ENCODE measurements at regions not wholly inside any gene's neighbourhood (a gene's known extent, or its start where the extent isn't known, plus 50 kb on each side); places are given as distances from the start of the nearest gene placed in this dataset.
A peak's percentile ranks its signal among the peaks of the same experiment; 100 is the strongest.
"Not testable (repeated sequence)": the region's sequence is repeated elsewhere in the genome, so short reads cannot be mapped to it uniquely, and the experiment has no call there.

DNA sequence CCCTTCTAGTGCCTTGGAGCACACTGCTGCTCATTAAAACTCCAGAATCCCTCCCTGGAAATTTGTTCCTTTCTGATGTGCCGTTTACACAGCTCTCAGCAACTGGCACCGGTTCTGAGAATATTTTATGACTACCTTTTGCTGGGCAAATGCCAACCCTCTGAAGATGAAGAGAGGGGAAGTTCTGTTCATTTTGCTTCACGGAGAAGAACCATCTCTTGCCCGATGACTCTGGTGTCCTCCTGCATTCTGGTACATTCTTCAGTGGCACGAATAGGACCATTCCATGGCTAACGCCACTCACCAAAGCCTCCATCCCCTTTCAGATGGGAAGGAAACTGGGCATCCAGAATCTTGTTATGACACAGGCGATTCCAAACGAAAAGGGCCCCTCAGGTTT is 96.2 kb upstream of the SIM2 start:
- no peak for DNase-seq

DNA sequence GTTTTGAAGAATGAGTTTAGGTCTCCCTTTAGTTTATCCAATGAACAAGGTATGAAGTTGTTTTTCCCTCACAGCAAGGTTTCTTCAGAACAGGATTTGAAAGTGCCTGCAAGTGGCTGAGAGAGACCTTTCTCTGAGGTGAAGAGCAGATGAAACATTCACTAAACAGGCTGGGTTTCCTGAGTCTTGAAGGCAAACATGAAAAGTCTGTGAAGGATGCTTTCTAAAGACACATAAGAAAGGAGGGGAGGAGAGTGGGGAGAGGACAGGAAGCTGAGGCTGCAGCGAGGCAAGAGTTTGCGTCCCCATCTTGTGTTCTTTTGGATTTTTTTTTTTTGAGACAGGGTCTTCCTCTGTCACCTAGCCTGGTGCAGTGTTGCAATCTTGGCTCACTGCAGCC is 95.7 kb upstream of the SIM2 start:
- no peak for DNase-seq

DNA sequence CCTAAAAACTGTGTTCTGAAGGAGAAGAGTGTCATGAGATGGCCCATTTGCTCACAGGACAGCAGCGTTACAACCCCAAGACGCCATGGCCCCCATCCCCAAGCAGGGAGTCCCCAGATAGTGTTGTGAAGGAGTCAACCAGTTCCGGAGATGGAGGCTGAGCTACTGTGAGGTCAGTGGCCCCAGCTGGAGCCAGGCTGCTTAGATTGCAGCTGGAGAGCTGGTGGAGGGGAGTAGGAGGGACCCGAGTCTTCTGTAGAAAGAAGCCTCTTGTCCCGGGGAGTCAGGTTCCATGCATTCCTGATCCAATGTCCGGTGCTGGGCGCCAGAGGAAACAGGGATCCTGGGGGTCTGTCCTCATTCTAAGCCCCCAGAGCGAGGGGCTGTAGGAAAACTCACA is 93.5 kb upstream of the SIM2 start:
- no peak for DNase-seq

DNA sequence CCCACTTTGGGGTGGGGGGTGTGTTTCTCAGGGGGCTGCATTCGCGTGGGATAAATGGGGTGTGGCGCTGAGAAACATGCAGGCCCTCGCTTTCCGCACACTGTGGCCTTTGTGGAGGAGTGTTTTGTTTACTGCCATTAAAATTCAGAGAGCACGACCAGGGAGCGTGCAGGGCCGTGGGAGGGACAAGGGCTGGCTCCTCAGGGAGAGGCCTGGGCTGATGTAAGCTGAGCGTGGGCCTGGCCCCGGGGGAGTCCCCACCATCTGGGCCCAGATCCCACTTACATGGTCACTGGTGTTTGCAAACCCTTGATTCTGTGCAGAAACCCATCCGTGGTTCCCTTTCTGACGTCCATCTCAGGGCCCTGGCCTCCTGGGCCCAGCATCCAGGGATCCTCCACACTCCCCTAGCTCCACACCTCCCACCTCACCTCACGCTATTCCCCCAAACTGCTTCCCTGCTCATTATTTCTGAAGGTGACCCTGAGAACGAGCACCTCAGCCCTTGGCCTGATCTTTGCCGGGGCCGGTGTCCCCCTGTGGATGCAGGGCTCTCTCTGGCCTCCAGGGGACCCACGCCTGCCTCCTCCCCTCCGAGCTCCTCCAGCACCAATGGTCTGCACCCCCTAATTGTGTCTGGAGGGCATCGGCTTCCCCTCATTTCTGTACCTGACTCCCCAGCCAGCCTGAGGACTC is 92.5 kb upstream of the SIM2 start:
- no peak for DNase-seq

DNA sequence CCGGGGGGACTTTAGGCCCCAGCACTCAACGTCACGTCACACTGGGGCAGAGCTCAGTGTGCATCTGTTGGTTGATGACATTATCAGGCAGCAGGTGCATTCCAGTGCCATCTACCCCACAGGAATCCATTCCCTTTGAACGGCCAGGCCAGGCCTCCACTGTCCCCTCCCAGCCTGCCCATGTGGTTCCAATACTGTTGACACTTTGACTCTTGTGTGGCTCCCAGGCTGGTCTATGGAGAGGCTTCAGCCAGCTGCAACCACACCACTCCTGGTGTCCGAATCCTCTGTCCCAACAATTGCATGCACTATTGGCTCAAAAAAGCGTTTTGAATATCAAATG is 92.0 kb upstream of the SIM2 start:
- DNase-seq, result no peak

DNA sequence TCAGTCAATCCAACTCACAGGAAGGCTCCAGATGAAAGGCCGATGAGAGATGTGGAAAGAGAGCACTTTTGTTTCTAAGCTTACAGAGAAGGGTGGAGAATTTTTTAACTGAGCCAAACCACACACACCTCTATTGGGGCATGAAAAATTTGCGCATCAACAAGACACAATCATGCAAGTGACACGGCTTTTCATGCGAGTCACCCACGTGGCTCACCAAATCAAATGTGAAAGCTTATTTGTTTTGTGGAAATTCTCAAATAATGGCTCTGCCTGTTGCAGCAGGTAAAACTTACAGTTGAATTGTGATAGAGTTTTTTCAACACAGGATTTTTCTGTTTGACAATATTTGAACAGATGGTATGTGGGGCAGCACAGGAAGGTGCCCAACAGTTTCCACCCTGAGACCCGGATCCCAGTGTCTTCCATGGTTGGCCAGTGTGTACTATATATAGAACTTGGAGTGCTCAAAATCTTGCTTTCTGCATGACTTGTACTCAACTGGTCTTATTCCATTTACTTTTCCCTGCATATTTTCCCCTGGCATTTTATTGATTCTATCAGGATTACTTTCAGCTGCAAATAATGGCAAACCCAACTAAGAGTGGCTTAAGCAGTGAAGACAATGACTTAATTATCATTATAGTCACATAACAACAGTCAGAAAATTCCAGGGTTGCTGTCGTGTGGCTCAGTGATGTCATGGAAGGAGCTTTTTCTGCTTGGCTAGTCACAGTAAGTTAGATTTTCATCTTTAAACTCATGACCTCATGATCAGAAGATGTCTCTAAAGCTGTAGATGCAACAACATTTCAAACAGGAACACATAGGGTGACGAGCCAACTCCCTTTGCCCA is 90.6 kb upstream of the SIM2 start:
- DNase-seq, result no peak

DNA sequence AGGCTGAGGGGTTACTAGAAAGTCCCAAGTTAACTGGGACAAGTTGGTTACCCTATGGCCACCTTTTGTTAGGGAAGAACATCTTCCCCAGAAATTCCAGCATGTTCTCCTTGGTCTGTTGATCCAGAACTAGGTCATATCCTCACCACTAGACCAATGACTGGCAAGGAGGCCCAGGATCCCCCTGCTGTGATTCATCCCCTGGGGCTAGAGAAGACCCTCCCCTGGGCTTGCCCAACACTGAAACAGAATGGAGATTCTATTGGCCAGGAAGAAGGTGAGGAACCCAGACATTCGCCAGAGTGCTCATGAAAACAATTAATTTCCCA is 90.1 kb upstream of the SIM2 start:
- no peak for DNase-seq

DNA sequence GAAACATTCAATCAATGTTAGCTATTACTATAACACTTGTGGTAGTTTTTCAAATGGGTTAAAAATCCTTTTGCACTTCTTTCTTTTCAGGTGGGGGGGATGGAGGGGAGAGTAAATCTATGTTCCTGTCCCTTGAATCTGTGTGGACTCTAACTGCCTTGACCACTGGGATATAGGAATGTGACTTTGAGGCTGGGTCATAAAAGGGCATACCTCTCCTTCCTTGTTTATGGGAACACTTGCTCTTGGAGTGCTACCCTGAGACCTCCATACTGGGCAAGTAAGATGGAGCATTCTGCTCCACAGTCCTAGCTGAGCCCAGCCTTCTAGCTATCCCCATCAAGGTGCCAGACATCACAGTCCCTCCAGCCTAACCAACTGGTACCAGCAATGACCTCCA is 89.3 kb upstream of the SIM2 start:
- DNase-seq, result no peak

DNA sequence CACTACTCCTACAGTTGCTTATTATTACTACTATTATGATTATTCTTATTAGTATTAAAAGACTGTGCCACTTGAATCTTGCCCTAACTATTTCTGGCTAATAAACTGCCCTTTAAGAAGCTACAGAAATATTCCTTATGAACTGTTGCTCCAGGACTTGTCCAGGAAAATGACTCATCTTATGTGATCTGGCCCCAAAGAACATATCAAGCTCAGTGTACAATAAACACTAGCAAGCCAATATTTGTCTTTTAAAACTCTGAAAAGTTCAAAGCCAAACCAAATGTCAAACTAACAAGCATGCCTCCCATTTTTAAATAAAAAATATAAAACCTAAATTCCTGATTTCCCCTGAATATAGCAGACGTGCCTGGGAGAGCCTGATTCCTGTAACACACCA is 88.7 kb upstream of the SIM2 start:
- no peak for DNase-seq

DNA sequence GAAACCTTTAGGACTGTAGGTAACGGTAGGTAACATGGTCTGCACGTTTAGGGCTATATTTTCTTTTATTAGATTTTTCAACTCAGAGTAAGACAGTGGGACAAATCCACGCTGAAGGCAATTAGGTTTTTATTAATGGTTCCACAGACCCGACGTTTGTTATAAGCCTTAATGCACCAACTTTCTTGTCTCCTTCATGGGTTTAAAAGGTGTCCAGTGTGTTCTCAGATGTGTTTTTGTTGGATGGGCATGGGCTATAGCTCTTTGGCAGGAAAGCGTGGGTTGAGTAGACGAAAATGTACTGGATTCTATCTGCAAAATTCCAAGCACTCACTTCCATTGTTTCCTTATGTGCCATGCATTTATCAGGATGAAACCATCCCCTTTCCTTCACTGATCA is 88.0 kb upstream of the SIM2 start:
- no peak for DNase-seq

DNA sequence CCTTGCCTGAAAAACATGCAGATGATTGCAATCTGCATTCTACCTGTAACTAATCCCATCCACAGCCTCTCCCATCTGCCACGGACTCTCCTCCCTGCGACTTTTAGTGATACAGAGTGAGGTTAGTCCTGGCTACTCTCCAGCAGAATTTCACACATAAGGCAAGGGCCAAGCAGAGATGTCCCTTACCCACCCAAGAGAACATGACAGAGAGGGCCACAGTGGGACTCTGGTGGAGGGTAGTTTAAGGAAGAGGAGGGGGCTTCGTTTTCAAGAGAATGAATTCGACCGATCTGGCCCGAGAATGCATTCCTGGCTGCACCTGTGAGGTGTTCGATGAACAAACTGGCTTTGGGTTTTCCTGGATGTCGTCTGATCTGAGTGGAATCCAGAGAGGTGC is 87.5 kb upstream of the SIM2 start:
- DNase-seq, result no peak

DNA sequence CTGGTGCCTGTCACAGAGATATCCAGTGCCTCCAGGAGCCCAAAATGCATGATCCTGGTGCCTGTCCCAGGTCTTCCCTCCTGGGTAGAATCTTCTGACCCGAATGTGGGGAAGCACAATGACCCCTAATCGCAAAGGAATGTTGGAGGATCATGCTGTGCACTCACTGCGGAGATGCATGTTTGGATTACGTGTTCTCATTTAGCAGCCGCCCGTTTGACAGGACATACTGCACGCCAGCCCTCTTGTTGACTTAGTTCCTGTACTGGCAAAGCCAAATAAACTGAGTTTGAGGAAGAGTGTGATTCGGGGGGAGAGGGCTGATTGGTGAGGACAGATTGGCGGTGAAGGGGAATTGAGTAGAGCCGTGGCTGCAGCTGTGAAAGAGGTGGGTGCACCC is 85.9 kb upstream of the SIM2 start:
- DNase-seq, result no peak

DNA sequence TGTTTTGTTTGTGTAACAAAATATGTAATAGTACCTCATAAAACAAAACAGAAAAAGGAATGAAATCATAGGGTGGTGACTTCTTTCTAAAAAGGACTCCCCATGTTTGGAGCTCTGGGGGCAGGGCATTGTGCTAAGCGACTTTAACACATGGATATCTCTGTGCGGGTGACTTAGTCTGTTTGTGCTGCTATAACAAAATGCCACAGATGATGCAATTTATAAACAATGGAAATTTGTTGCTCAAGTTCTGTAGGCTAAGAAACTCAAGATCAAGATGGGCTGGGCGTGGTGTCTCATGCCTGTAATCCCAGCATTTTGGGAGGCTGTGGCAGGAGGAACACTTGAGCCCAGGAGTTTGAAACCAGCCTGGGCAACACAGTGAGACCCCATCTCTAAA is 85.4 kb upstream of the SIM2 start:
- no peak for DNase-seq

DNA sequence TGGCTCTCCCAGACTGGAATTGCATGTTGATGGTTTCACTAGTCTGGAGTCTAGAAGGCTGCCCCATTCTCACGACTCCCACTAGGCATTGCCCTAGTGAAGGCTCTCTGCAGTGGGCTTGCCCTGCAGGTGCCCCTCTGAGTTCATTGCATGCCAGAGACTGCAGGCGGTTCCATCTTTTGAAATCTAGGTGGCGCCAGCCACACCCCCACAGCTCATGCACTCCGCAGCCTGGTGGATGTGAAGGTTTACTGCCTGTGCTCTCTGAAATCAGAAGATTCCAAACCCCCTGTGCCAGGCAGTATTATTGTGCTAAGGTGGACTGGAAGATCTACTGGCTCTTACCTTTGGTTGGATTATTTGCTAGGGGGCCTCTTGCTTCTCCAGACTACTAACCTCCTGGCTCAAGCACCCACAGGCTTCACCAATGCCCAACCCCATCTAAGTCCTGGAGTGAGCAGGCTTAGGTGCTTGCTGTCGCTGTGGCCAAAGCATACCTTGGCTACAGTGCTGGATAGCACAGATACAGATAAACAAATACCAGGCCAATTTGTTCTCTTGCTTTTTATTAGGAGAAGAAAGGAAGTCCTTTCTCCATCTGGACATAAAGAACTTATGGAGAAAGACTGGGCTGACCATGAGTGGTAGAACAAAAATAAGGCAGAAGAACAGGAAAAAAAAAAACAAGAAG is 83.5 kb upstream of the SIM2 start:
- peak; percentile 8 for DNase-seq

DNA sequence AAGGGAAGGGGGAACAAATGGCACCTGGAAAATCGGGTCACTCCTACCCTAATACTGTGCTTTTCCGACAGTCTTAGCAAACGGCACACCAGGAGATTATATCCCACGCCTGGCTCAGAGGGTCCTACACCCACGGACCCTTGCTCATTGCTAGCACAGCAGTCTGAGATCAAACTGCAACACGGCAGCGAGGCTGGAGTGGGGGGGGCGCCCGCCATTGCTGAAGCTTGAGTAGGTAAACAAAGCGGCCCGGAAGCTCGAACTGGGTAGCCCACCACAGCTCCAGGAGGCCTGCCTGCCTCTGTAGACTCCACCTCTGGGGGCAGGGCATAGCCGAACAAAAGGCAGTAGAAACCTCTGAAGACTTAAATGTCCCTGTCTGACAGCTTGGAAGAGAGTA is 82.1 kb upstream of the SIM2 start:
- DNase-seq, result not testable (repeated sequence)

DNA sequence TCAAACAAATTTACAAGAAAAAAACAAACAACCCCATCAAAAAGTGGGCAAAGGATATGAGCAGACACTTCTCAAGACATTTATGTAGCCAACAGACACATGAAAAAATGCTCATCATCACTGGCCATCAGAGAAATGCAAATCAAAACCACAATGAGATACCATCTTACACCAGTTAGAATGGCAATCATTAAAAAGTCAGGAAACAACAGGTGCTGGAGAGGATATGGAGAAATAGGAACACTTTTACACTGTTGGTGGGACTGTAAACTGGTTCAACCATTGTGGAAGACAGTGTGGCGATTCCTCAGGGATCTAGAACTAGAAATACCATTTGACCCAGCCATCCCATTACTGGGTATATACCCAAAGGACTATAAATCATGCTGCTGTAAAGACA is 77.1 kb upstream of the SIM2 start:
- DNase-seq, result not testable (repeated sequence)

DNA sequence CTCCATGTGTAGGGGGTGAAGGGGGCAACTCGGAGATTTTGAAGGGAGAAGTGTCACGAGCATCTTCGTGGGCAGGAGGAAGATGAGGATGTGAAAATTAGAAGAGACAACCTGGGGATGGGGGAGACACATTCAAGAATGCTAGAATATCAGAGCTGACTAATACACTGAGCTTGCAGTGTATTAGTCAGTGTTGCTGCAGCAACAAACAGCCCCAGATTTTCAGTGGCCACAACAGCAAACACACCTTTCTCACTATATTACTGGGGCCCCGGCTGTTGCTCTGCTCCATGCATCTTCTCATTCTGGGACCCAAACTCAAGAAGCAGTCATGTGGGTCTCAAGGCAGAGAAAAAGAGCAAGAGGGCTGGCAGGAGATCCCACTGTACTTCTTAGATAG is 74.8 kb upstream of the SIM2 start:
- no peak for DNase-seq

DNA sequence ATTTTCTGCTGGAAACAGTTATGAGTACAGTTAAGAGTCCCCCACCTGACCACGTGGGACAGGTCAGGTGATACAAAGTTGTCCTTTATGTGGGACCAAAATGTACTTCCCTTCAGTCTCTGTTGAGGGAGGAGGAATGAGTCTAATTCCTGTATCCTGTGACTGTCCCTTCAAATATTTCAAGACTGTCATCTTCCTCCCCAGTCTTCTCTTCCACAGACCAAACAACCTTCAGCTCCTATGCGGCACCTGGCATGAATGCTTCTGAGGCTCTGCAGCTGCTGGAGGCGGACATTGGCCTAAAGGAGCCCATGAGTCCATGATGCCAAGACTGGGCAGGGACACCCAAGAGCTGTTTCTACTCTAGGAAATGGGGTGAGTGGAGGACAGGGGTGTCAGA is 72.1 kb upstream of the SIM2 start:
- DNase-seq, result peak; percentile 8

DNA sequence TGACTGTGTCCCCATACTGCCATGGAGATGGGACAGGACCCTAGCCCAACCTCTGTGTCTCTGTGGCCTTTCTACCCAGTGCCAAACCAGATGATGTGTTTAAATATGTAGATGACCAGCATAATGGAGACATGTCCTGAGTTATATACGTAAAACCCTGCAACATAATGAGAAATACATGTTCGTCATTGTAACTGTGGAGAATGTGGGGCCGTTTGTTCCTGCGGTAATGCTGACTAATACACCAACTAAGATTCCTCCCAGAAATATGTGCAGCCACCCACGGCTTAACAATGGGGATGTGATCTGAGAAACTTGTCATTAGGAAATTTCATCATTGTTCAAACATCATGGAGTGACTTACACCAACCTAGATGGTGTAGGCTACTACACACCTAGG is 71.7 kb upstream of the SIM2 start:
- peak; percentile 72 for DNase-seq

DNA sequence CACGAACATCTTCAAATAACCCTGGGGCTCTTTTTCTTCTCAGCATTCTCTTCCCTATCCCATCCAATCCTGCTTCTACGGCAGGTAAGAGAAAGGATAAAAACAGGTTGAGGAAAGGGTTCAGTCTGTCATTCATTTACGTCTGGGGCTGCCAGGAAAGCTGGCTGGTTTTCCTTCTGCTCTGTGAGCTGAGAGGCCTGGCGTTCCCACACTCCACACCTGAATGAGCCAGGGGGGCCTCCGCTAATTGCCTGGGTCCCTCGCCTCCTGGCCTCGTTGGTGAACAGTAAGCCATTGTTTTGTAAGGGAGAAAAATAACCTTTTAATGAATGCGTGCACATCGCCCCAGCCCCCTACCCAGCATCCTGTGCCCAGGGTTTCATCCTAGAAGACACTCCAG is 70.8 kb upstream of the SIM2 start:
- DNase-seq, result no peak

DNA sequence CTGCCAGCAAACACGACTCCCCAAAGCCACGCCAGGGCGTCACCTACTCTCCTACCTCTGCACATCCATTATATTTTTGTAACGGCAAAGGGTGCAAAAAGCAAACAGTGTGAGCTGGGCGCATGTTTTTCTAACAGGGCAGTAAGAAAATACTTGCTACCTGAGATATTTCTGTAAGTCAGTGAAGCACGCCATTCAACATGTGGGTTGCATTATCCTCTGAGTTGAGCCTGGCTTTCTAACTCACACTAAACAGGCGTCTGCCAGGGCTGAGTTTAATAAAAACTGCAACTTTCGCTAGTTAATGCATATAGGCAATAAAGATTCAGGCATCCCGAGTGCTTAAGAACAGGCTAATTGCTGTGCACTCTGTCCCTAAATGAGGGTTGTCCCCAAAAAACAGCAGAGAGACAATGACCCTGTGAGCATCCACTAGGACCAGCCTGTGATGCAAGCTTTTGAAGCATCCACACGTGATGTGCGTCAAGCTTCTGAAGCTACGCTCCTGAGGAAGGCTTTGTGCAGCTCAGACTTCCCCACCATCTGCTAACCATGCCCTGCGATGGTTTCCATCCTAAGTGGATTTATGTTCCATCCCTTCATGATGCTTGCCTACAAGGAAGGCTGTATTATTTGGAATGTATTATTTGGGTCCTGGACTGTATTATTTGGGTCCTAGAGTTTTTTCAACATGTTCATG is 70.0 kb upstream of the SIM2 start:
- no peak for DNase-seq

DNA sequence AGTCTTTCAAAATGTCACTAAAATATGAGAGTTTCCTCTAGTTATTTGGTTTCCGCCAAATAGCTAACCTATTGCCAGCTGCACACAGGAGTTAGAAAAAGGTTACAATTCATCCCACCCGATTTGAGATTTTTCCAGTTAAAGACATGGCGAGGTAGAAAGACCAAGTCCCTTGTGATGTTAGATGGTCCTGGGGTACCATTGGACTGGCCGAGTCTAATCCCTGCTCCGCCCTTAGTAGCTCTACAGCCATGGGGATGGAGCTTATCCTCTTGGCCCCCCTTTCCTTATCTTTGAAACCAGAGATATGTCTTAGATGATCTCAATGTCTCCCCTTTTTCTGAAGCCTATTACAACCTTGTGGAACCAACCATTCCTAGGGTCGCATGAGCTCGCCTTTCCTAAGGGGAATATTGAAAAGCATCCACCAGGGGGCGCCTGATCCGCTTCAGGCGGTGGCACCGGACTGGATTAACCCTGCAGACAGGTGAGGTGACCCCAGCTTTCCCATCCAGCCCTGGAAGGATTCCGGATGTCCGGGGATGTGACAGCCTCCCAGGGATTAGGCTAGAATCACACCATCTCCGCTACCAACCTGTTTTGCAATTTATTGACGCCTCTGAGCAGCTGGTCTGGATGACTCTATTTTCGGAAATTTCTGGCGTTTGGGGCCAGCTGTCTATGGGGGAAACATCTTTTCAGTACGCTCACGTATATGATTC is 68.3 kb upstream of the SIM2 start:
- DNase-seq, result peak; percentile 52

DNA sequence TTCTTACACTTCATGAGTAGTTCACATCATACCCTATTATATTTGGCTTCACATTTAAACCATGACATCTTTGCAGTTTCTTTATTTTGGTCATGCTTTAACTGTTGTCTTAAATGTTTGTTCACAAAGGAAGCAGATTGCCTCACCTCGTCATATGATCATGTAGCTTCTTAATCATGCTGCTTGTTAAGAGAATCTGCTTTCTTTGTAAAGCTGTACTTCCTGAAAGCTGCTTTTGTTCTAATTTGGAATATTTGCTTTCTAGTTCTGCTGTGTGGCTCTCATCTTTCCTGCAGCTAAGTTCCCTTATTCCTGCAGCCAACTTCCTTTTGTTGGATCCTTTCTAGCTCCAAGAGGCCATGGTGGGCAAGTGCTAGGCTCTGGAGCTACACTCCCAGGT is 62.9 kb upstream of the SIM2 start:
- DNase-seq, result no peak
